ENCODE measurements at regions not wholly inside any gene's neighbourhood (a gene's known extent, or its start where the extent isn't known, plus 50 kb on each side); places are given as distances from the start of the nearest gene placed in this dataset.
A peak's percentile ranks its signal among the peaks of the same experiment; 100 is the strongest.

DNA sequence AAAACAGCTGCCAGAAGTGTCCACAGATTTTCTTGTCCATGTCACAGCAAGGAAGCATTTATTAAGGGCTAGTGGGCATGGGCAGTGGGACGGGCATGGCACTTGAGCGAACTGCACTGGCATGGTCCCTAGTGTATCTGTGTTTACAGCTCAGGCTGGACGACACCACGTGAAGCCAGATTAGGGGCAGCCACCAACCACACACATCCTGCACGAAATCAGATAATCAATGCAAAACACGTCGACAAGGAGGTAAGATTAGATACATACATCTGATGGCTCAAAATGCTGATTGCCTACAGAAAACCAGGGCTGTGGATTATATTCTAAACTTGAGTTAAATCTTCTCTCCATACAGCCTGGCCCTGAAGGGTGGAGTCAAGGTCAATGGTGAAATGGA is 103.8 kb upstream of the ATP6AP2 start:
- no peak overlapping the region for H3K27ac Mint-ChIP-seq
- H3K36me3 Mint-ChIP-seq, result no peaks in the 10 kb centered on the region
- peaks cover 4 to 29% (median 4%) of the 10 kb centered on the region in 3 donors for H3K27me3 Mint-ChIP-seq (ENCODE audit: low read depth in 3 of 3)
- DNase-seq, result no peak
- no peak overlapping the region for H3K4me3 Mint-ChIP-seq
- peaks cover 6 to 11% of the 10 kb centered on the region in 2 donors for H3K4me1 Mint-ChIP-seq
- peaks cover 0 to 2% (median 0%) of the 10 kb centered on the region in 6 donors for H3K9me3 Mint-ChIP-seq

DNA sequence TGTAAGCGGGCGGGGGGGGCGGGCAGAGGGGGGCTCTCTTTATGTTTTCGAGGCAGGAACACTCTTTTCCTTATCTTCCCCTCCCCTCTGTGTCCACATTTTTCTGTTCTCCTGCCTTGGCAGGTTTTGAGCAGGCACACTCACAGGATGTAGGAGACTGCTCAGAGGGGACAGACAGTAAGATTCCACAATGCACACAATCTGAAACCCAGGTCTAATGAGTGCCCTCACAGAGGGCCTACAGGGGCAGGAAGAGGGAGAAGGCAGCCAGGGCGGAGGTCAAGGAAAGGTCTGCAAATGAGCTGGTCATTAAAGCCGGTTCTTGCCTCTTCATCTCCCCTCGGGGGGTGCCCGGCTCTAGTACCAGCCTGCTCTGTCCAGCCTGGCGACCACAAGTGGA is 106.1 kb upstream of the ATP6AP2 start:
- no peak for DNase-seq
- no peak overlapping the region for H3K27ac Mint-ChIP-seq
- peaks cover 6 to 11% of the 10 kb centered on the region in 2 donors for H3K4me1 Mint-ChIP-seq
- H3K36me3 Mint-ChIP-seq, result no peaks in the 10 kb centered on the region
- H3K27me3 Mint-ChIP-seq (ENCODE audit: low read depth in 3 of 3), result peaks cover 4 to 30% (median 7%) of the 10 kb centered on the region in 3 donors
- H3K4me3 Mint-ChIP-seq, result no peak overlapping the region
- H3K9me3 Mint-ChIP-seq, result no peaks in the 10 kb centered on the region

DNA sequence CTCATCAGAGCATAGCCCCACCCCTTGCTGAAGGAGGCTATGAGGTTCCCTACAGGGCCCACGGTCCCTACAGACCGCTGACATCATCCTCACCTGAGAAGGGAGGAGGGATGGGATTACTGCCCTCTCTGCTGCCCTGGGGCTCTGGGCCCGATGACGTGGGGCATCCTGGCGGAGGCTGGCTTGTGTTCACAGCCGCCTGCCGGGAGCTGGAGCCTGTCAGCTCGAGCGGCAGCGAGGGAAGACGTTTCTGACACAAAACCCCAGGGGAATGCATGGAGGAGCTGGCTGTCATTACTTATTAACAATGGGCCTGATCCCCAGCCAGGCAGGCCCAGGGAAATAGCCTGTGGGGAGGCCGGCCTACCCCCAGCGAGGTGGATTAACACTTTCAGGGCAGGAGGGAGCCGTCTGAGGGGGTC is 106.6 kb upstream of the ATP6AP2 start:
- no peaks in the 10 kb centered on the region for H3K9me3 Mint-ChIP-seq
- H3K4me3 Mint-ChIP-seq, result no peak overlapping the region
- H3K36me3 Mint-ChIP-seq, result no peaks in the 10 kb centered on the region
- H3K4me1 Mint-ChIP-seq, result peaks cover 6 to 11% of the 10 kb centered on the region in 2 donors
- H3K27ac Mint-ChIP-seq, result no peak overlapping the region
- no peak for DNase-seq
- peaks cover 2 to 34% (median 7%) of the 10 kb centered on the region in 3 donors for H3K27me3 Mint-ChIP-seq (ENCODE audit: low read depth in 3 of 3)

DNA sequence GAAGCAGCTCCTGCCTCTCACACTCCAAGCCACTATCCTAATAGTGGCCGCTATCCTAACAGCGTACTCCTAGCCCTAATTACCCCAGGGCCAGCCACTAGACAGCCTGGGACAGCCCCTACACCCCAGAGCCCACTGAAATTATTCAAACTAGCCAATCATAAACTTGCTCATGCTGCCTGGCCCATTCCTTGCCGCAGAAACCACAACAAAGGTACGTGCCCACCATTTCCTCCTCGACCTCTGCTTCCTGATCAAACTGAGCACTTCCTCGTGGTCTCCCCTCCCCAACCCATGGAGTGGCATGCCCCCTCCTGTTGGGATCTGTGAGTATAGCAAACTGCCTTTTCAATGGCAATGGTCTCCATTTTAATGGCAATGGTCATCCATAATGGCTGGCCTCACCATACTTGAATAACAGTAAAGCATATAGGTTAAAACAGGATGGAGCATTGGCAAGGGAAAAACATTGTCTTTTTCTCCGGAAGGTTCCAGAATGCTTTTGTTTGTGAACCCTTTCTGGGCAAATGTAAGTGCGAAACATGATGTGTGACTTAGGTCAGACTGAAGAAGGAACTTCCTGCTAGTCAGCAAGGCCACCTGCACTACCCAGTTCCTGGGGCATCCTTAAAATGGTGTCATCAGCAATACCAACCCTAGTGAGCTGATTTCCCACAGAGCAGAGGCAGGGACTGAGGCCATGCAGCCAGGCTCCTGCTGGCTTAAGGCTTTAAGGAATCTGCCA is 107.1 kb upstream of the ATP6AP2 start:
- Mint-ChIP-seq H3K27ac (peak overlapping the region in 1 of 6 donors; percentile 2), H3K4me3 (no peak overlapping the region), H3K9me3 (no peaks in the 10 kb centered on the region), H3K27me3 (ENCODE audit: low read depth in 3 of 3) (peaks cover 3 to 32% (median 7%) of the 10 kb centered on the region in 3 donors), H3K4me1 (peaks cover 6 to 11% of the 10 kb centered on the region in 2 donors), H3K36me3 (no peaks in the 10 kb centered on the region)
- no peak for DNase-seq

DNA sequence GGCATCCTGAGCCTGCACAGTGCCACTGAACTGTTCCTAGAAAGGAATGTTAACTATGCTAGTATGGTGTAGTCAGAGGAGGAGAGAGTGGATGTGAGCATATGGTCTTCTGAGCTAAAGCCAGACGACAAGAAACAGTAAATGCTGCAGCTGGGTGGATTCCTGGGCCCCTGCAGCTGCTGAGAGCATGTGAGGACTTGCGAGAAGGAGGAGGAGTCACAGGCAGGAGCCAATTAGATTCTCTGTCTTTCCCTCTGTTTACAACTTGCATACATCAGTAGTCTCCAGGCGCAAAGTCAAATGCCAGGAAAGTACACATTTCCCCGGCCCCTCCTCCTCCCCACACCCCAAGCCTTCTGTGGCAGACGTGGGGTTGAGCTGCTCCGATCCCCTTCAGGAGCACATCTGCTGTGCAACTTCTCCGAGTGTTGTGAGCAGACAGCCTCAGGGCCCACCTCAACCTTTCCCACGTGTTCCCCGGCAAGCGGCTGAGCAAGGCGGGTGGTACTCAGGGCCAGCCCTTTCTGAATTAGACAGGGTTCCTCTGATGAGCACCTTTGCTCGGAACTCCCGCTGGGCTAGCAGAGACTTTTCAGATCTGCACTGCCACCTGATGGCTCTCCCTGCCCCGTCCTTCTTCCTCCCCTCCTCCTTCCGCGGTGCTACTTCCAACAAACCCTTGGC is 108.7 kb upstream of the ATP6AP2 start:
- peak overlapping the region in 1 of 5 donors; percentile 7 for H3K4me3 Mint-ChIP-seq
- no peaks in the 10 kb centered on the region for H3K36me3 Mint-ChIP-seq
- no peak for DNase-seq
- H3K27ac Mint-ChIP-seq, result no peak overlapping the region
- H3K4me1 Mint-ChIP-seq, result peaks cover 8 to 11% of the 10 kb centered on the region in 2 donors
- H3K27me3 Mint-ChIP-seq (ENCODE audit: low read depth in 3 of 3), result peaks cover 3 to 30% (median 7%) of the 10 kb centered on the region in 3 donors
- H3K9me3 Mint-ChIP-seq, result no peaks in the 10 kb centered on the region

DNA sequence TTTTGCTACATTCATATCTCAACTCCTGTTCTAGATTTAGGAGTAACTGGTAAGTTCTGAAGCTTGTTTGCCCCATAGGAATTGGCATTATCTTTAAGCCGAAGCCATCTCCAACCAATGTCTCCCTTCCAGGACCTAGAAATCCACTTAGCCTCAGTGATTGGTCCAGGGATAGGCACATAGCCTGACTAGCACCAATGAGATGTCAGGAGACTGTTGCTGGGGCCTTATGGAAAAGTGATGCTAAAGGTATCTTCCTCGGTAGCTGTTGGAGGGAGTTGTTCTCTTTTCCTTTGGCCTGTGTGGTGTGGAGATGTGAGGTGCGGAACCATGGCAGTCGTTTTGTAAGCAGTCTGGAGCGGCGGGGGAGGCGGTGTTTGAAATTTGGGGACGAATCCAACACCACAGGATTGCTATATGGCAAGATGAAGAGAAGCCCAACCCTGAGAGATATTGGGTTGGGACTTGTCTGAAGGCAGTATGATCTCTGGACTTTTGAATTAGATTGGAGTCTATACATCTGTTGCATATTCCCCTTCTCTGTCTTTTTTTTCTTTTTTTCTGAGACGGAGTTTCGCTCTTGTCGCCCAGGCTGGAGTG is 109.8 kb upstream of the ATP6AP2 start:
- DNase-seq, result no peak
- Mint-ChIP-seq H3K9me3 (no peaks in the 10 kb centered on the region), H3K27me3 (ENCODE audit: low read depth in 3 of 3) (peaks cover 3 to 31% (median 7%) of the 10 kb centered on the region in 3 donors), H3K4me3 (no peak overlapping the region), H3K27ac (no peak overlapping the region), H3K36me3 (no peaks in the 10 kb centered on the region), H3K4me1 (peaks cover 2 to 11% of the 10 kb centered on the region in 2 donors)

DNA sequence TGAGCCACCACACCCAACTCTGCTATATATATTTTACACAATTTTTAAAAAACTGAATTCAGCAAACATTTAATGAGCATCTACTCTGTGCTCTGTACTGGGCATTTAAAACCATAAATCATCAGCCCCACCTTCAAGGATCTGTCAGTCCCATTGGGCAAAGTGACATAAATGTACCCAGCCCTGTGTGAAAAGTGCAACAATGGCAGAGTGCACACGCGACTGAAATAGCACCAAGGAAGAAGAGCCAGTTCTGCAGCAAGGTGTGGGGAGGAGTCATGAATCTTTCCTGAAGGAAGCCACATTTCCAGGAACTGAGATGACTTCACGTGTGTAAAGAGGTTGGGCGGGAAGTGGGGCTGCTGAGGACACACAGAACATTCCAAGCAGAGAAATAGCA is 111.5 kb upstream of the ATP6AP2 start:
- Mint-ChIP-seq H3K4me3 (no peak overlapping the region), H3K27ac (no peak overlapping the region), H3K27me3 (ENCODE audit: low read depth in 3 of 3) (peaks cover 3 to 24% (median 15%) of the 10 kb centered on the region in 3 donors), H3K9me3 (no peaks in the 10 kb centered on the region), H3K36me3 (no peaks in the 10 kb centered on the region), H3K4me1 (peaks cover 2 to 11% of the 10 kb centered on the region in 2 donors)
- DNase-seq, result no peak

DNA sequence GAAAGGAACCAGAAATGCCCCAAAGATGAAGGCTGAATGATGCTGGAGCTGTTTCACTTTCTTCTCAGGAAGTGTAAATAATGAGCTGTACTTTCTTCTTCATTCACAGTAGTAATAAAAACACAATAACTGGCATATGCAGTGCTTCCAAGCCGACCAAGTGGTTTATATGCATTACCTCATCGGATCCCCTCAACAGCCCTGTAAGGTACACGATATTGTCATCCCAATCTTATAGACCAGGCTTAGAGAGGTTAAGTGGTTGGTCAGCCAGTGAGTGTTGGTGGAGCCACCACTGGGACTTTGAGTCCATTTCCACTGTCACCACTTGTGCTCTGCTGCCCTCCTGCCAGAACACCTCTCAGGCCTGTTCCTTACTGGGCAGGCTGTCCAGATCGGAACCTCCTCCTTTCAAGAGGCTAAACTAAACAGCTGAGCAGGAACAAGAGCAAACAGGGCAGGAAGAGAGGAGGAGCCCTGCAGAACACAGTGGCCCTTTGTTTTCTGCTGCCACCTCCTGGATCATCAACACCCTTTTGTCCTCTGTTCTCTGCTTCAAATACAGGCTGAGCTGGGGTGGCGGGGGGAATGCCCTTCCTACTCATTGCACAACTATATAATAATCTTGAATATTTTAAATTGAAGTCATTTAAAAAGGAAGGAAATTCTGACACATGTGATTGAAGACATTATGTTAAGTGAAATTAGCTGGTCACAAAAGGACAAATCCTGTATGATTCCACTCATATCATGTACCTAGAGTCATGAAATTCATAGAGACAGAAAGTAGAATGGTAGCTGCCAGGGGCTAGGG is 112.5 kb upstream of the ATP6AP2 start:
- no peak overlapping the region for H3K27ac Mint-ChIP-seq
- no peaks in the 10 kb centered on the region for H3K9me3 Mint-ChIP-seq
- H3K4me1 Mint-ChIP-seq, result peaks cover 2 to 6% of the 10 kb centered on the region in 2 donors
- H3K36me3 Mint-ChIP-seq, result no peaks in the 10 kb centered on the region
- no peak overlapping the region for H3K4me3 Mint-ChIP-seq
- peaks cover 4 to 22% (median 15%) of the 10 kb centered on the region in 3 donors for H3K27me3 Mint-ChIP-seq (ENCODE audit: low read depth in 3 of 3)
- DNase-seq, result peak in 1 of 3 donors; percentile 17

DNA sequence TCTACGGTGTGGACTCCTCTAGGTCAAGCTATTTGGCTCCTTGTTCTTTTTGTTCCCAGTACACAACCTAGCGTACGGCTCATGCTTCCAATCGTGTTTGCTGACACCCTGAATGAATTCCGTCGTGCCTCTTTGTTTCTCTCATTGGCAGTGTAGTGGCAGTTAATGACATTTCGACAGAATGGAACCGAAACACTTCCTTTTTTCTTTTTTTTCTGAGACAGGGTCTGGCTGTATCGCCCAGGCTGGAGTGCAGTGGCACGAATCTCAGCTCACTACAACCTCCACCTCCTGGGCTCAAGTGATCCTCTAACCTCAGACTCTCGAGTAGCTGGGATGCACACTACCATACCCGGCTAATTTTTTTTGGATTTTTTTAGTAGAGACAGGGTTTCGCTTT is 113.3 kb upstream of the ATP6AP2 start:
- no peaks in the 10 kb centered on the region for H3K36me3 Mint-ChIP-seq
- H3K27ac Mint-ChIP-seq, result no peak overlapping the region
- peaks cover 2% of the 10 kb centered on the region in 2 donors for H3K4me1 Mint-ChIP-seq
- no peak overlapping the region for H3K4me3 Mint-ChIP-seq
- no peaks in the 10 kb centered on the region for H3K9me3 Mint-ChIP-seq
- no peak for DNase-seq
- peaks cover 4 to 18% (median 12%) of the 10 kb centered on the region in 3 donors for H3K27me3 Mint-ChIP-seq (ENCODE audit: low read depth in 3 of 3)

DNA sequence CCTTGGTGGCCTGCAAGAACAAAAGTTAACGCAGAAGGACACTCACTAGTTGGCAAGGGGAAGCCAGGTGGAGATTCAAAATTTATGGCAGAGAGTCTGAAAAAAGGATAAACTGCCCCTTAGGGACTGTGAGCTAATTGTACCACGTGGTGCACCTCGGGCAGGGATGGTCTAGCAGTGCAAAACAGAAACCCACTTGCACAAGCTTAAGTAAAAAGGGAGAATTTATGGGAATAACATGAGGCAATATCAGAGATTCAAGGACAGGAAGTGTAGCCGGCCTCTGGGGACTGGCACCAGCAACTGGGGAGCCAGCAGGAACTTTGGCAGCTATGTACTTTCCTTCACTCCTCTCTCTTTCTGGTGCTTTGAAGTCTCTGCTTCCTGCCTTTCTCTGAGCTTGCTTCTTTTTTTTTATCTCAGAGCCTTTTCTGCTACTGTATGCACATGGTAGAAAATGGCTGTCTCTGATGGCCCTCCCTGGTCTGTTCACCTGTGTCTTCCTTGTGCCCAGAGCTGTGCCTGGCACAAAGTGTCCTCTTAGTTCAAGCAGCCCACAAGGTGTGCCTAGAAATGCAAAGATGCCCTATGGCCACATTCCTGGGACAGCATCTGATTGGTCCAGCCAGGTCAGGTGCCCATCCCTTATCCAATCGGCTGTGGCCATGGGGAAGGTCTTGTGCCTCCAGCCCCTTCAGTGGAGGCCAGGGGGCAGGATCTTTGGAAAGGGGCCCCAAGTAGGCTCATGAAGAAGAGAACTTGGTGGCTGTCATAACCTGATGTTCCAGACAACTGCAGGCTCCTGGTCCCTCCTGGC is 114.8 kb upstream of the ATP6AP2 start:
- peaks cover 8 to 16% (median 9%) of the 10 kb centered on the region in 3 donors for H3K27me3 Mint-ChIP-seq (ENCODE audit: low read depth in 3 of 3)
- H3K27ac Mint-ChIP-seq, result no peak overlapping the region
- DNase-seq, result no peak
- H3K9me3 Mint-ChIP-seq, result no peaks in the 10 kb centered on the region
- no peaks in the 10 kb centered on the region for H3K36me3 Mint-ChIP-seq
- H3K4me1 Mint-ChIP-seq, result peaks cover 0 to 2% of the 10 kb centered on the region in 2 donors
- no peak overlapping the region for H3K4me3 Mint-ChIP-seq

DNA sequence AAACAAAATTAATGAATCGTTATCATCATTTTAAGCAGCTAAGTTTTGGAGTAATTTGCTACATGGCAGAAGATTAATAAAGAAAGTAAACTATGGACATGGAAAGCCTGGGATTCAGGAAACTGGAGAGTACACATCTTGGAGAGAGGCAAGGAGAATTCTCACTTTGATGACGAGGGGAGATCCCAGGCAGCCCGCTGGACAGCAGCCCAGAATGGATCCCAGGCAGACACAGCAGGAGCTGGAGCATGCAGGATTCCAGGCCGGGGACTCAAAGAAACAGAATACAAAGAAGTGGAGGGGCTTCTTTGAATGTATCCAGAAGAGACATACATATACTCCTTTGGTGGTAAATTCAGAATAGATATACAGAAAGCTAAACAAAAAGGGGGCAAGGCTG is 118.0 kb upstream of the ATP6AP2 start:
- H3K27me3 Mint-ChIP-seq (ENCODE audit: low read depth in 3 of 3), result peaks cover 7 to 10% (median 8%) of the 10 kb centered on the region in 3 donors
- no peak for DNase-seq
- H3K9me3 Mint-ChIP-seq, result no peaks in the 10 kb centered on the region
- H3K36me3 Mint-ChIP-seq, result peaks cover 0 to 3% (median 0%) of the 10 kb centered on the region in 3 donors
- no peaks in the 10 kb centered on the region for H3K4me1 Mint-ChIP-seq
- no peak overlapping the region for H3K27ac Mint-ChIP-seq
- H3K4me3 Mint-ChIP-seq, result no peak overlapping the region

DNA sequence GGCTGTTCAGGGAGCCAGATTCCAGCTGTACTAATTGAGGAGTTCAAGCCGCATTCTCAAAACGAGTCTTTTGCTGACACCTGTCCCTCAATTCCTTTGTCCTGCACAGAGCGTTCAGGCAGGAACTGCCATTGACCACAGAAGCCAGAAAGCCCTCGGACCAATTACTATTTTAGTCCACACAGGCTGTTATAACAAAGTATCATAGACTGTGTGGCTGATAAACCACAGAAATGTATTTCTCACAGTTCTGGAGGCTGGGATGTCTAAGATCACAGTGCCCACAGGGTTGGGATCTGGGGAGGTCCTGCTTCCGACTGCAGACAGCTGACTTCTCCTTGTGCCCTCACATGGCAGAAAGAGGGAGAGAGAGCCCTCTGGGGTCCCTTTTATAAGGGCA is 119.8 kb upstream of the ATP6AP2 start:
- no peak overlapping the region for H3K4me3 Mint-ChIP-seq
- no peak overlapping the region for H3K27ac Mint-ChIP-seq
- H3K36me3 Mint-ChIP-seq, result peaks cover 0 to 3% (median 0%) of the 10 kb centered on the region in 3 donors
- H3K9me3 Mint-ChIP-seq, result no peaks in the 10 kb centered on the region
- no peaks in the 10 kb centered on the region for H3K4me1 Mint-ChIP-seq
- H3K27me3 Mint-ChIP-seq (ENCODE audit: low read depth in 3 of 3), result peaks cover 7 to 8% (median 8%) of the 10 kb centered on the region in 3 donors
- DNase-seq, result no peak
